IMR-90 (cell line): ENCODE measurements at regions not wholly inside any gene's neighbourhood (a gene's known extent, or its start where the extent isn't known, plus 50 kb on each side); places are given as distances from the start of the nearest gene placed in this dataset.

Experiments used
- ATAC-seq: fragments of 200-7000 bp; cut with Tn5 transposase; 2 replicates; pipeline ENCODE4 v1.9.1; 2020; ENCODE audit warnings: low read depth, mild to moderate bottlenecking, moderate library complexity
- BruUV-seq: library from RNA; stranded (reverse); fragments of 400-500 nt; replicated peaks from 2 replicates; lab custom pipeline; 2021; lab: Mats Ljungman, UMichigan
- CTCF ChIA-PET: fragments of 300-600 bp; formaldehyde crosslinking; extraction: SDS; loops from one replicate; lab custom pipeline; 2021; ENCODE audit warnings: antibody characterized with exemption; lab: Yijun Ruan, JAX
- POLR2A ChIA-PET: fragments of 300-600 bp; sonication (Branson Sonifier 250); formaldehyde crosslinking; loops from one replicate; lab custom pipeline; 2022; ENCODE audit warnings: antibody characterized with exemption; ENCODE audit not compliant: unreplicated experiment; lab: Charles Lee
- DNase-seq: peaks from one replicate; pipeline ENCODE4 v3.0.0; 2013
- H2AFZ ChIP-seq: replicated peaks from 2 replicates; pipeline ENCODE3; 2013; ENCODE audit warnings: low read length, mild to moderate bottlenecking; ENCODE audit not compliant: poor library complexity
- H2AK5ac ChIP-seq: 2 replicates; pipeline ENCODE4 v1.6.1; 2013; ENCODE audit warnings: low read depth, low read length, inconsistent platforms
- H2AK9ac ChIP-seq: replicated peaks from 2 replicates; pipeline ENCODE3; 2013; ENCODE audit warnings: mild to moderate bottlenecking, low read depth, low read length, moderate library complexity; ENCODE audit not compliant: poor library complexity
- H2BK120ac ChIP-seq: 2 replicates; pipeline ENCODE4 v1.6.1; 2013; ENCODE audit warnings: low read depth, low read length, inconsistent platforms
- H2BK15ac ChIP-seq: 3 replicates; pipeline ENCODE4 v1.6.1; 2013; ENCODE audit warnings: low read depth, low read length, inconsistent platforms
- H2BK20ac ChIP-seq: 2 replicates; pipeline ENCODE4 v1.6.1; 2013; ENCODE audit warnings: low read depth, mild to moderate bottlenecking, inconsistent platforms, low read length, moderate library complexity
- H2BK5ac ChIP-seq: 2 replicates; pipeline ENCODE4 v1.6.1; 2013; ENCODE audit warnings: mild to moderate bottlenecking, low read depth, low read length, inconsistent platforms; ENCODE audit not compliant: poor library complexity, severe bottlenecking
- H3K14ac ChIP-seq: replicated peaks from 2 replicates; pipeline ENCODE4 v1.6.1; 2013; ENCODE audit warnings: low read depth, low read length, inconsistent platforms
- H3K18ac ChIP-seq: 2 replicates; pipeline ENCODE4 v1.6.1; 2013; ENCODE audit warnings: low read depth, low read length, control low read depth
- H3K23ac ChIP-seq: 2 replicates; pipeline ENCODE4 v1.6.1; 2013; ENCODE audit warnings: low read depth, low read length, inconsistent platforms
- H3K27ac ChIP-seq: 2 replicates; pipeline ENCODE4 v1.5.1; 2013; ENCODE audit warnings: mild to moderate bottlenecking, control low read depth, low read length; ENCODE audit not compliant: insufficient read depth
- H3K27me3 ChIP-seq: 2 replicates; pipeline ENCODE4 v1.6.1; 2013; ENCODE audit warnings: low read length; ENCODE audit not compliant: control insufficient read depth, insufficient read depth
- H3K36me3 ChIP-seq: 2 replicates; pipeline ENCODE4 v1.6.1; 2013; ENCODE audit warnings: low read length, mixed read lengths; ENCODE audit not compliant: control insufficient read depth, insufficient read depth
- H3K4ac ChIP-seq: 2 replicates; pipeline ENCODE4 v1.6.1; 2013; ENCODE audit warnings: low read depth, low read length, inconsistent platforms
- H3K4me1 ChIP-seq: 2 replicates; pipeline ENCODE4 v1.6.1; 2013; ENCODE audit warnings: low read length, mixed read lengths; ENCODE audit not compliant: control insufficient read depth, insufficient read depth
- H3K4me2 ChIP-seq: 2 replicates; pipeline ENCODE4 v1.6.1; 2013; ENCODE audit warnings: low read depth, mild to moderate bottlenecking, control low read depth, low read length, moderate library complexity
- H3K4me3 ChIP-seq: 2 replicates; pipeline ENCODE4 v1.5.1; 2013; ENCODE audit warnings: low read depth, mild to moderate bottlenecking, control low read depth, low read length, moderate library complexity; ENCODE audit not compliant: insufficient read depth
- H3K56ac ChIP-seq: 2 replicates; pipeline ENCODE4 v1.6.1; 2013; ENCODE audit warnings: low read length, inconsistent platforms; ENCODE audit not compliant: insufficient read depth; ENCODE audit errors: extremely low read depth
- H3K79me1 ChIP-seq, 2 experiments: 2 replicates each; pipeline ENCODE4 v1.6.1; 2013; ENCODE audit warnings: low read length in 2 of 2, inconsistent platforms in 1 of 2, low read depth in 1 of 2
- H3K9ac ChIP-seq: 2 replicates; pipeline ENCODE4 v1.6.1; 2013; ENCODE audit warnings: low read depth, low read length, control low read depth
- H3K9me1 ChIP-seq: 2 replicates; pipeline ENCODE4 v1.6.1; 2013; ENCODE audit warnings: low read length, inconsistent platforms; ENCODE audit not compliant: insufficient read depth
- H3K9me3 ChIP-seq: 2 replicates; pipeline ENCODE4 v1.6.1; 2013; ENCODE audit warnings: low read length; ENCODE audit not compliant: control insufficient read depth, insufficient read depth
- H4K20me1 ChIP-seq: 2 replicates; pipeline ENCODE4 v1.6.1; 2013; ENCODE audit warnings: low read length, inconsistent platforms; ENCODE audit not compliant: insufficient read depth
- H4K5ac ChIP-seq: 2 replicates; pipeline ENCODE4 v1.6.1; 2013; ENCODE audit warnings: mild to moderate bottlenecking, low read depth, low read length, control low read depth
- H4K8ac ChIP-seq, 2 experiments: 2 replicates each; pipeline ENCODE4 v1.6.1; 2013; ENCODE audit warnings: low read depth in 2 of 2, low read length in 2 of 2, control low read depth in 1 of 2, inconsistent platforms in 1 of 2
- H4K91ac ChIP-seq: 2 replicates; pipeline ENCODE4 v1.6.1; 2013; ENCODE audit warnings: low read depth, low read length, inconsistent platforms; ENCODE audit not compliant: insufficient read depth
- BHLHE40 ChIP-seq: fragments of 150-350 bp; IDR thresholded peaks from 2 replicates; pipeline ENCODE4 v1.6.1; 2016; ENCODE audit warnings: mild to moderate bottlenecking, low read depth, low read length
- CEBPB ChIP-seq: IDR thresholded peaks from 2 replicates; pipeline ENCODE4 v1.6.1; 2012; ENCODE audit warnings: low read depth, low read length, improper control_type of control experiment
- CHD1 ChIP-seq: IDR thresholded peaks from 2 replicates; pipeline ENCODE4 v1.6.1; 2012; ENCODE audit warnings: low read depth, low read length, improper control_type of control experiment
- CTCF ChIP-seq: conservative IDR thresholded peaks from 2 replicates; pipeline ENCODE4 v1.5.1; 2012; ENCODE audit warnings: mild to moderate bottlenecking, low read depth, low read length, improper control_type of control experiment
- ELK1 ChIP-seq: fragments of 150-350 bp; IDR thresholded peaks from 2 replicates; pipeline ENCODE4 v1.6.1; 2016; ENCODE audit warnings: low read depth, mild to moderate bottlenecking, low read length, moderate library complexity, borderline replicate concordance
- FOS ChIP-seq: fragments of 150-350 bp; IDR thresholded peaks from 2 replicates; pipeline ENCODE4 v1.6.1; 2016; ENCODE audit warnings: low read depth, low read length
- MAFK ChIP-seq: IDR thresholded peaks from 2 replicates; pipeline ENCODE4 v1.6.1; 2012; ENCODE audit warnings: low read depth, low read length, improper control_type of control experiment
- MAZ ChIP-seq: IDR thresholded peaks from 2 replicates; pipeline ENCODE4 v1.6.1; 2012; ENCODE audit warnings: low read depth, mild to moderate bottlenecking, low read length, improper control_type of control experiment, moderate library complexity, borderline replicate concordance
- MXI1 ChIP-seq: IDR thresholded peaks from 2 replicates; pipeline ENCODE4 v1.6.1; 2012; ENCODE audit warnings: low read depth, mild to moderate bottlenecking, low read length, moderate library complexity, borderline replicate concordance
- NFE2L2 ChIP-seq: fragments of 150-350 bp; IDR thresholded peaks from 2 replicates; pipeline ENCODE4 v1.6.1; 2016; ENCODE audit warnings: low read depth, mild to moderate bottlenecking, low read length
- POLR2A ChIP-seq: IDR thresholded peaks from 2 replicates; pipeline ENCODE4 v1.6.1; 2012; ENCODE audit warnings: mild to moderate bottlenecking, low read depth, low read length
- RAD21 ChIP-seq: IDR thresholded peaks from 2 replicates; pipeline ENCODE4 v1.6.1; 2012; ENCODE audit warnings: low read length, improper control_type of control experiment
- RCOR1 ChIP-seq: IDR thresholded peaks from 2 replicates; pipeline ENCODE4 v1.6.1; 2012; ENCODE audit warnings: mild to moderate bottlenecking, low read length, improper control_type of control experiment; ENCODE audit not compliant: insufficient replicate concordance
- RFX5 ChIP-seq: IDR thresholded peaks from 2 replicates; pipeline ENCODE4 v1.8.0; 2012; ENCODE audit warnings: low read depth, mild to moderate bottlenecking, low read length, moderate library complexity
- SMC3 ChIP-seq: fragments of 150-350 bp; IDR thresholded peaks from 2 replicates; pipeline ENCODE4 v1.6.1; 2016; ENCODE audit warnings: low read depth, mild to moderate bottlenecking, antibody characterized with exemption, low read length, moderate library complexity
- USF2 ChIP-seq: fragments of 150-350 bp; IDR thresholded peaks from 2 replicates; pipeline ENCODE4 v1.6.1; 2017; ENCODE audit warnings: mild to moderate bottlenecking, antibody characterized with exemption, low read length, low read depth
- WGBS, 2 experiments: methylation state at CpG; one replicate each; pipeline versions ENCODE4 v1.1.5 to v1.1.7; 2013; ENCODE audit warnings: missing lambda C conversion rate in 2 of 2; ENCODE audit not compliant: insufficient read length in 1 of 2; ENCODE audit errors: extremely low coverage in 2 of 2; 5-methylcytosine and 5-hydroxymethylcytosine counted together
- dilution Hi-C: fragments of 300-500 bp; cut with HindIII; formaldehyde crosslinking; loops from one replicate; pipeline ENCODE4 v1.14.3; 2018; ENCODE audit warnings: low sequenced_read_pairs; ENCODE audit not compliant: unreplicated experiment
- in situ Hi-C: fragments of 300-500 bp; cut with MboI; formaldehyde crosslinking; loops from 3 replicates; pipeline ENCODE4 v1.14.3; 2019; ENCODE audit warnings: low sequenced_read_pairs, inconsistent platforms, mixed read lengths
- intact Hi-C: fragments of 100-400 bp; cut with micrococcal nuclease; formaldehyde crosslinking; loops from 2 replicates; pipeline ENCODE4 v1.10.0; 2022

- ChIA-PET POLR2A (interaction anchor here (0.6 kb wide), 1 partner anchor 31 kb away, joined by 6 read pairs; no protein-coding TSS in a partner anchor), CTCF (interaction anchor here (0.6 kb wide), 1 partner anchor 10 kb away, joined by 3 read pairs; no protein-coding TSS in a partner anchor)
- Histone ChIP-seq H3K4me2 (no peak overlapping the region), H4K20me1 (no peaks in the 10 kb centered on the region), H3K27ac (no peak overlapping the region), H2BK15ac (no peak overlapping the region), H3K14ac (no peak overlapping the region), H3K36me3 (no peaks in the 10 kb centered on the region), H2BK5ac (no peak overlapping the region), H2AFZ (no peak overlapping the region), H3K4me3 (no peak overlapping the region), H4K5ac (no peak overlapping the region), H3K23ac (no peak overlapping the region), H3K56ac (no peak overlapping the region), H2AK9ac (no peak overlapping the region), H4K8ac (no peak overlapping the region), H3K18ac (no peak overlapping the region), H3K9me3 (no peaks in the 10 kb centered on the region), H2BK20ac (no peak overlapping the region), H3K4ac (no peak overlapping the region), H2BK120ac (no peak overlapping the region), H3K27me3 (no peaks in the 10 kb centered on the region), H3K9ac (no peak overlapping the region), H3K4me1 (no peaks in the 10 kb centered on the region), H4K91ac (no peak overlapping the region), H3K9me1 (no peaks in the 10 kb centered on the region), H2AK5ac (no peak overlapping the region), H3K79me1 (no peaks in the 10 kb centered on the region)
- ATAC-seq: no peak
- TF ChIP-seq MAZ: no peak
- TF ChIP-seq USF2: no peak
- TF ChIP-seq CEBPB: no peak
- TF ChIP-seq CTCF: no peak
- TF ChIP-seq POLR2A: no peak
- TF ChIP-seq MXI1: no peak
- no peak for TF ChIP-seq RCOR1
- no peak for TF ChIP-seq BHLHE40
- no peak for TF ChIP-seq FOS
- no peak for TF ChIP-seq ELK1
- no peak for TF ChIP-seq NFE2L2
- TF ChIP-seq SMC3: no peak
- TF ChIP-seq RFX5: no peak
- no peak for TF ChIP-seq CHD1
- no peak for TF ChIP-seq MAFK
- no peak for TF ChIP-seq RAD21
- DNase-seq: no peak
- dilution Hi-C loops: no loop called here
- in situ Hi-C loops: no loop called here
- no TSS peak for BruUV-seq
- intact Hi-C loops: no loop called here
- WGBS, 2 experiments: no CpG with 5 or more reads among the region's 2 CpGs
Measured at GRCh38 chr3:28099296-28099695, 142.1 kb upstream of the CMC1 start.
